Left hindlimb (tissue), 1 donor: ENCODE measurements at regions not wholly inside any gene's neighbourhood (a gene's known extent, or its start where the extent isn't known, plus 50 kb on each side); places are given as distances from the start of the nearest gene placed in this dataset.

Experiments used
- DNase-seq: peaks from one replicate; pipeline ENCODE4 v3.0.0-alpha.2; 2018

GRCh38 chr22:48675141-48675829 is 1152.4 kb downstream of the BRD1 start:
- DNase-seq, result no peak

GRCh38 chr22:48673806-48674500 is 1153.7 kb downstream of the BRD1 start:
- no peak for DNase-seq

GRCh38 chr22:48672387-48672786 is 1155.3 kb downstream of the BRD1 start:
- DNase-seq, result no peak

GRCh38 chr22:48670731-48671130 is 1156.9 kb downstream of the BRD1 start:
- DNase-seq, result no peak

- no peak for DNase-seq
Measured at GRCh38 chr22:48669986-48670716, 1157.5 kb downstream of the BRD1 start.

- no peak for DNase-seq
Measured at GRCh38 chr22:48669226-48669625, 1158.4 kb downstream of the BRD1 start.

- no peak for DNase-seq
Measured at GRCh38 chr22:48667289-48667688, 1160.4 kb downstream of the BRD1 start.

GRCh38 chr22:48666620-48667019 is 1161.1 kb downstream of the BRD1 start:
- DNase-seq, result no peak

- DNase-seq, result no peak
Measured at GRCh38 chr22:48665311-48665995, 1162.2 kb downstream of the BRD1 start.

- DNase-seq, result no peak
Measured at GRCh38 chr22:48664586-48664985, 1163.1 kb downstream of the BRD1 start.

- DNase-seq, result no peak
Measured at GRCh38 chr22:48663297-48663696, 1164.4 kb downstream of the BRD1 start.

- no peak for DNase-seq
Measured at GRCh38 chr22:48662476-48663135, 1165.1 kb downstream of the BRD1 start.

GRCh38 chr22:48661984-48662383 is 1165.7 kb downstream of the BRD1 start:
- DNase-seq, result no peak

- no peak for DNase-seq
Measured at GRCh38 chr22:48660790-48661740, 1166.6 kb downstream of the BRD1 start.

- DNase-seq, result no peak
Measured at GRCh38 chr22:48660104-48660789, 1167.4 kb downstream of the BRD1 start.

GRCh38 chr22:48659404-48659996 is 1168.2 kb downstream of the BRD1 start:
- DNase-seq, result no peak

- DNase-seq, result no peak
Measured at GRCh38 chr22:48658871-48659270, 1168.8 kb downstream of the BRD1 start.

GRCh38 chr22:48658246-48658645 is 1169.4 kb downstream of the BRD1 start:
- DNase-seq, result no peak

- no peak for DNase-seq
Measured at GRCh38 chr22:48654492-48654891, 1173.2 kb downstream of the BRD1 start.

- DNase-seq, result no peak
Measured at GRCh38 chr22:48653929-48654328, 1173.7 kb downstream of the BRD1 start.

- no peak for DNase-seq
Measured at GRCh38 chr22:48653306-48653705, 1174.4 kb downstream of the BRD1 start.
